CD14-positive monocyte (primary cell): ENCODE measurements at regions not wholly inside any gene's neighbourhood (a gene's known extent, or its start where the extent isn't known, plus 50 kb on each side); places are given as distances from the start of the nearest gene placed in this dataset.

Source experiments
- DNase-seq, 3 donors: peaks; one replicate each; pipeline ENCODE4 v3.0.0-alpha.2; 2011 to 2022
- H2AFZ ChIP-seq: 2 replicates; pipeline ENCODE4 v1.6.0; 2012; ENCODE audit warnings: mild to moderate bottlenecking, low read depth, low read length, inconsistent platforms; ENCODE audit not compliant: insufficient read depth, poor library complexity, severe bottlenecking
- H3K27ac ChIP-seq, 2 donors: 1 replicate in 1 of 2; 2 replicates in 1 of 2; pipeline ENCODE4 v1.5.1; 2012 to 2013; ENCODE audit warnings: low read length in 2 of 2, control low read depth in 1 of 2, inconsistent platforms in 1 of 2, low read depth in 1 of 2, mild to moderate bottlenecking in 1 of 2
- H3K27me3 ChIP-seq, 2 donors: one replicate each; pipeline versions ENCODE4 v1.6.0 to v1.6.1; 2011 to 2013; ENCODE audit warnings: low read length in 2 of 2; ENCODE audit not compliant: control insufficient read depth in 2 of 2, insufficient read depth in 2 of 2
- H3K36me3 ChIP-seq, 2 donors: replicated peaks in 1 of 2; 1 replicate in 1 of 2; 2 replicates in 1 of 2; pipeline versions ENCODE4 v1.5.1 to v1.6.1; 2012 to 2013; ENCODE audit warnings: low read length in 2 of 2, control low read depth in 1 of 2, inconsistent platforms in 1 of 2, mild to moderate bottlenecking in 1 of 2; ENCODE audit not compliant: insufficient read depth in 2 of 2, control insufficient read depth in 1 of 2
- H3K4me1 ChIP-seq, 2 donors: 1 replicate in 1 of 2; 2 replicates in 1 of 2; pipeline versions ENCODE4 v1.5.1 to v1.6.1; 2012 to 2013; ENCODE audit warnings: low read length in 2 of 2, control low read depth in 1 of 2, inconsistent platforms in 1 of 2, mild to moderate bottlenecking in 1 of 2, moderate library complexity in 1 of 2; ENCODE audit not compliant: insufficient read depth in 2 of 2, control insufficient read depth in 1 of 2
- H3K4me2 ChIP-seq: replicated peaks from 2 replicates; pipeline ENCODE3; 2012; ENCODE audit warnings: low read length, moderate library complexity, mild to moderate bottlenecking; ENCODE audit not compliant: poor library complexity, severe bottlenecking; ENCODE audit errors: extremely low read depth
- H3K4me3 ChIP-seq, 3 experiments: fragments of 200-600 bp in 1 of 3; sonication (generic) in 1 of 3; replicated peaks in 1 of 3; 1 replicate in 2 of 3; 2 replicates in 1 of 3; pipeline ENCODE4 v1.5.1; 2011 to 2013; ENCODE audit warnings: low read length in 3 of 3, mild to moderate bottlenecking in 3 of 3, control low read depth in 2 of 3, low read depth in 2 of 3, inconsistent platforms in 1 of 3, moderate library complexity in 1 of 3
- H3K79me2 ChIP-seq: 2 replicates; pipeline ENCODE4 v1.6.0; 2012; ENCODE audit warnings: mild to moderate bottlenecking, control low read depth, inconsistent platforms, low read length, moderate library complexity; ENCODE audit not compliant: insufficient read depth
- H3K9ac ChIP-seq: 2 replicates; pipeline ENCODE4 v1.6.0; 2017; ENCODE audit warnings: low read length, mild to moderate bottlenecking; ENCODE audit not compliant: insufficient read depth, poor library complexity, severe bottlenecking
- H3K9me3 ChIP-seq, 2 donors: replicated peaks in 1 of 2; 1 replicate in 1 of 2; 2 replicates in 1 of 2; pipeline versions ENCODE4 v1.5.1 to v1.6.1; 2012 to 2013; ENCODE audit warnings: low read length in 2 of 2, control low read depth in 1 of 2; ENCODE audit not compliant: control insufficient read depth in 1 of 2, insufficient read depth in 1 of 2
- H4K20me1 ChIP-seq: 2 replicates; pipeline ENCODE4 v1.6.0; 2012; ENCODE audit warnings: mild to moderate bottlenecking, low read length, control low read depth, moderate library complexity; ENCODE audit not compliant: insufficient read depth
- H3K27ac Mint-ChIP-seq, 7 donors: one replicate each; pipeline ENCODE4 v1.8.0; 2020; ENCODE audit warnings: mild to moderate bottlenecking in 7 of 7, mixed read lengths in 7 of 7, moderate library complexity in 6 of 7, inconsistent platforms in 2 of 7
- H3K27me3 Mint-ChIP-seq, 3 donors: one replicate each; pipeline ENCODE4 v1.8.0; 2021 to 2022; ENCODE audit warnings: low read depth in 3 of 3, mild to moderate bottlenecking in 3 of 3, mixed read lengths in 3 of 3, moderate library complexity in 3 of 3, inconsistent platforms in 1 of 3
- H3K36me3 Mint-ChIP-seq, 2 donors: one replicate each; pipeline ENCODE4 v1.8.0; 2020; ENCODE audit warnings: mixed read lengths in 2 of 2, inconsistent platforms in 1 of 2, mild to moderate bottlenecking in 1 of 2
- H3K4me1 Mint-ChIP-seq: one replicate; pipeline ENCODE4 v1.8.0; 2020; ENCODE audit warnings: mild to moderate bottlenecking, mixed read lengths
- H3K4me3 Mint-ChIP-seq, 2 donors: one replicate each; pipeline ENCODE4 v1.8.0; 2020; ENCODE audit warnings: mild to moderate bottlenecking in 2 of 2, mixed read lengths in 2 of 2, moderate library complexity in 1 of 2
- H3K9me3 Mint-ChIP-seq, 7 donors: one replicate each; pipeline ENCODE4 v1.8.0; 2020 to 2022; ENCODE audit warnings: mixed read lengths in 7 of 7, mild to moderate bottlenecking in 6 of 7, moderate library complexity in 6 of 7, inconsistent platforms in 2 of 7
- CTCF ChIP-seq: fragments of 200-600 bp; IDR thresholded peaks from one replicate; pipeline ENCODE4 v1.8.0; 2022; ENCODE audit warnings: antibody characterized with exemption, mild to moderate bottlenecking
- WGBS: methylation state at CpG from one replicate; pipeline ENCODE4 v1.1.5; 2013; ENCODE audit warnings: missing lambda C conversion rate; ENCODE audit not compliant: insufficient coverage; 5-methylcytosine and 5-hydroxymethylcytosine counted together
- intact Hi-C, 2 donors: fragments of 100-400 bp; cut with micrococcal nuclease; formaldehyde crosslinking; loops; one replicate each; pipeline versions ENCODE4 v1.15.0 to v1.15.1; 2023

- H3K79me2 ChIP-seq: no peaks in the 10 kb centered on the region
- intact Hi-C loops: no loop called here
- H3K4me3 ChIP-seq: no peak overlapping the region
- no peaks in the 10 kb centered on the region for H3K4me1 ChIP-seq
- Mint-ChIP-seq H3K9me3 (peaks cover 0 to 6% (median 0%) of the 10 kb centered on the region in 7 donors), H3K4me1 (no peaks in the 10 kb centered on the region), H3K36me3 (no peaks in the 10 kb centered on the region), H3K4me3 (no peak overlapping the region), H3K27ac (no peak overlapping the region), H3K27me3 (peaks cover 0 to 2% (median 0%) of the 10 kb centered on the region in 3 donors)
- WGBS: 86% methylated on average over 1 of the region's 1 CpG
- H3K4me2 ChIP-seq: no peak overlapping the region
- no peak overlapping the region for H3K9ac ChIP-seq
- H3K27me3 ChIP-seq: no peaks in the 10 kb centered on the region
- no peak for TF ChIP-seq CTCF
- no peaks in the 10 kb centered on the region for H3K9me3 ChIP-seq
- no peak overlapping the region for H2AFZ ChIP-seq
- no peaks in the 10 kb centered on the region for H3K36me3 ChIP-seq
- no peak for DNase-seq
- H4K20me1 ChIP-seq: no peaks in the 10 kb centered on the region
- H3K27ac ChIP-seq: no peak overlapping the region
Observed at GRCh38 chr4:173857828-173858227, 327.8 kb upstream of the HAND2 start.

- no peaks in the 10 kb centered on the region for H3K4me1 ChIP-seq
- no peak for DNase-seq
- peaks cover 1 to 2% (median 2%) of the 10 kb centered on the region in 3 donors for H3K27me3 Mint-ChIP-seq
- no peak overlapping the region for H3K4me3 Mint-ChIP-seq
- peaks cover 0 to 6% (median 0%) of the 10 kb centered on the region in 7 donors for H3K9me3 Mint-ChIP-seq
- no peaks in the 10 kb centered on the region for H3K36me3 ChIP-seq
- H3K4me1 Mint-ChIP-seq: no peaks in the 10 kb centered on the region
- H3K27me3 ChIP-seq: no peaks in the 10 kb centered on the region
- H3K9me3 ChIP-seq: no peaks in the 10 kb centered on the region
- no peak overlapping the region for H3K27ac Mint-ChIP-seq
- H3K27ac ChIP-seq: no peak overlapping the region
- no peak overlapping the region for H2AFZ ChIP-seq
- no peak overlapping the region for H3K4me2 ChIP-seq
- H3K36me3 Mint-ChIP-seq: no peaks in the 10 kb centered on the region
- no peaks in the 10 kb centered on the region for H4K20me1 ChIP-seq
- H3K79me2 ChIP-seq: no peaks in the 10 kb centered on the region
- no peak for TF ChIP-seq CTCF
- intact Hi-C loops: no loop called here
- no peak overlapping the region for H3K9ac ChIP-seq
- H3K4me3 ChIP-seq: no peak overlapping the region
- WGBS: no CpG with 5 or more reads among the region's 2 CpGs
Observed at GRCh38 chr4:173855015-173855414, 325.0 kb upstream of the HAND2 start.
